Astrocyte (in vitro differentiated cells and primary cell): ENCODE measurements at regions not wholly inside any gene's neighbourhood (a gene's known extent, or its start where the extent isn't known, plus 50 kb on each side); places are given as distances from the start of the nearest gene placed in this dataset.

Experiments used
- CTCF ChIP-seq: IDR thresholded peaks from 2 replicates; pipeline ENCODE4 v1.5.1; 2011; ENCODE audit warnings: low read depth, mild to moderate bottlenecking, inconsistent platforms, low read length, moderate library complexity; ENCODE audit not compliant: insufficient read depth
- EZH2 ChIP-seq: IDR thresholded peaks from 2 replicates; pipeline ENCODE4 v1.6.1; 2012; ENCODE audit warnings: mild to moderate bottlenecking, low read length, inconsistent platforms; ENCODE audit not compliant: insufficient read depth

GRCh38 chr7:110564246-110564645 lies 526.7 kb upstream of the LRRN3 start:
- no peak for TF ChIP-seq CTCF
- no peak for TF ChIP-seq EZH2
